ENCODE measurements at regions not wholly inside any gene's neighbourhood (a gene's known extent, or its start where the extent isn't known, plus 50 kb on each side); places are given as distances from the start of the nearest gene placed in this dataset.

DNA sequence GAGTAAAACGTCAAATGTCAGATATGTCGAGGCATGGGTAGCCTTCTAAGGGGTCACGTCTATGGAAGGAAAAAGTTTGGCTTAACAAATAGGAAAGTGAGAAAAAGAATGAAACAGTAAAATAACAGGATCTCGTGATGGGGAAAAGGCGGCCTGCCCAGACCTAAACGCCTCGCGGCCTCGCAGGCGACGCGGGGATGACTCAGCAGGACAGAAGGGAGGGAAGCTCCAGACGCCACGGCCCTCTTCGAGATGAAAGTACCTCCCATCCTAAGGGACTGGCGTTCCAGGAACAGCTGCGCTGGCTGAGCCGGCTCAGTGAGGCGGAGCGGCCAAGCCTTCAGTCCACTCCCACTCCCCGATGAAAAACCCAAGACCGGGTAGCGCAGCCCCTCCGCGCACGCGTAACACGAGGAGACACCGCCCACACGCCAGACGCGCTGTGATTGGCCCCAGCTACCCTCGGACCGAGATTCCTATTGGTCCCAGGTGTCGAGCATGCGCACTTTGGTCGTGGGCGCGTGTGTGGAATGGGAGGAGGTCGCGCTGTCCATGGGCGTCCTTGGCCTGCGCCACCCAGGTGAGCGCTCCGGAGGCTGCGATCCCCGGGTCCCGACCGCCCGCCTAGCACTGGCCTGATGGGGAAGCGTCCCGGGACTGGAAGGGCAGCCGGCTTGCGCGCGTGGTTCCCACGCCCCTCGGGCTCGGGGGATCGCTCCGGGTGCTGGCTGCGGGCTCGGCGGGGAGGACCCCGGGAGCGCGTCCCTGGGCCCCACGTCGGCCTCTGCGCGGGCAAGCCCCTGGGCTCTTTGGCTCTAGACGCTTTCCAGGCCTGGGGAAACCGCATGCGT, 588.5 kb downstream of the MTRR start:
- TF ChIP-seq POLR2A (IDR thresholded peaks at IDR 0.05; ENCODE audit: low read depth, low read length) (peak; percentile 60; the same call in 1 of the 2 replicates), TAF1 (IDR thresholded peaks at IDR 0.05; ENCODE audit: borderline replicate concordance, low read depth, low read length) (no peak), POLR2AphosphoS5 (IDR thresholded peaks at IDR 0.05; ENCODE audit: low read depth, low read length) (no peak; the same call in 1 of the 2 replicates)
